SK-N-SH treated with all-trans-retinoic acid at 6 μM for 48 hours (cell line): ENCODE measurements at regions not wholly inside any gene's neighbourhood (a gene's known extent, or its start where the extent isn't known, plus 50 kb on each side); places are given as distances from the start of the nearest gene placed in this dataset.

Experiments used
- CSDC2 ChIP-seq: fragments of 250-450 bp; sonication (Bioruptor Pico); IDR thresholded peaks from 2 replicates; pipeline ENCODE4 v1.5.0; 2020; ENCODE audit warnings: mild to moderate bottlenecking, moderate library complexity
- PATZ1 ChIP-seq: fragments of 250-450 bp; sonication (Bioruptor Pico); IDR thresholded peaks from 2 replicates; pipeline ENCODE4 v1.8.0; 2020; ENCODE audit warnings: mild to moderate bottlenecking, moderate library complexity, borderline replicate concordance

GRCh38 chr20:20851385-20851784, 138.9 kb upstream of the RALGAPA2 start:
- TF ChIP-seq CSDC2 (CRISPR knock-in tag) (no peak), PATZ1 (CRISPR knock-in tag) (no peak)
